ENCODE measurements at regions not wholly inside any gene's neighbourhood (a gene's known extent, or its start where the extent isn't known, plus 50 kb on each side); places are given as distances from the start of the nearest gene placed in this dataset.

GRCh38 chr20:63065911-63066310 is 59.1 kb upstream of the BHLHE23 start:
- TF ChIP-seq, protein P1, sequence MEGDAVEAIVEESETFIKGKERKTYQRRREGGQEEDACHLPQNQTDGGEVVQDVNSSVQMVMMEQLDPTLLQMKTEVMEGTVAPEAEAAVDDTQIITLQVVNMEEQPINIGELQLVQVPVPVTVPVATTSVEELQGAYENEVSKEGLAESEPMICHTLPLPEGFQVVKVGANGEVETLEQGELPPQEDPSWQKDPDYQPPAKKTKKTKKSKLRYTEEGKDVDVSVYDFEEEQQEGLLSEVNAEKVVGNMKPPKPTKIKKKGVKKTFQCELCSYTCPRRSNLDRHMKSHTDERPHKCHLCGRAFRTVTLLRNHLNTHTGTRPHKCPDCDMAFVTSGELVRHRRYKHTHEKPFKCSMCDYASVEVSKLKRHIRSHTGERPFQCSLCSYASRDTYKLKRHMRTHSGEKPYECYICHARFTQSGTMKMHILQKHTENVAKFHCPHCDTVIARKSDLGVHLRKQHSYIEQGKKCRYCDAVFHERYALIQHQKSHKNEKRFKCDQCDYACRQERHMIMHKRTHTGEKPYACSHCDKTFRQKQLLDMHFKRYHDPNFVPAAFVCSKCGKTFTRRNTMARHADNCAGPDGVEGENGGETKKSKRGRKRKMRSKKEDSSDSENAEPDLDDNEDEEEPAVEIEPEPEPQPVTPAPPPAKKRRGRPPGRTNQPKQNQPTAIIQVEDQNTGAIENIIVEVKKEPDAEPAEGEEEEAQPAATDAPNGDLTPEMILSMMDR (IDR thresholded peaks at IDR 0.05): no peak

GRCh38 chr20:63064745-63065711 is 58.3 kb upstream of the BHLHE23 start:
- TF ChIP-seq, protein P1 (IDR thresholded peaks at IDR 0.05): no peak

DNA sequence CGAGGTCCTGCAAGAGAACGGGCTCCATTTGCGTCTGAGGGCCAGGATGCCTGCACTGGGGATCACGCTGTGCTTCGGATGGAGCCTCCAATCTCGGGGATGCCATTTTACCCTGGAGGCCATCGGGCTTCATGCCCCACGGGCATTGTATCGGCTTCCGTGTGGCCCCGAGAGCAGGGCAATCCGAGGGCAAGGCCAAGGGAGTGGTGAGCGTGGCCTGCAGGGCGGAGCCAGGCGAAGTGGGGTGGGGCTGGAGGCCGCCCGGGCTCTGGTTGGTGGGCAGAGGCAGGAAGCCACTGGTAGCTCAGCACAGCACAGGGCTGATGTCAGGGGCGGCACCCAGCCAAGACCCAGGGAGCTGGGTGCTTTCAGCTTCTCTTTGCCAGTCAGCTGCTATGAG is 57.5 kb upstream of the BHLHE23 start:
- TF ChIP-seq, protein P1 (IDR thresholded peaks at IDR 0.05): no peak

- TF ChIP-seq, protein P1 (IDR thresholded peaks at IDR 0.05): no peak
Measured at GRCh38 chr20:63062188-63063140, 55.7 kb upstream of the BHLHE23 start.

GRCh38 chr20:63061771-63062100 is 55.0 kb upstream of the BHLHE23 start:
- TF ChIP-seq, protein P1 (IDR thresholded peaks at IDR 0.05): no peak

- TF ChIP-seq, protein P1 (IDR thresholded peaks at IDR 0.05): no peak
Measured at GRCh38 chr20:63061051-63061770, 54.4 kb upstream of the BHLHE23 start.
